ENCODE measurements at regions not wholly inside any gene's neighbourhood (a gene's known extent, or its start where the extent isn't known, plus 50 kb on each side); places are given as distances from the start of the nearest gene placed in this dataset.

- Histone ChIP-seq H3K4me3 (ENCODE audit: low read depth, low read length) (no peak overlapping the region), H3K9me3 (ENCODE audit: severe bottlenecking) (no peaks in the 10 kb centered on the region), H3K27ac (no peak overlapping the region), H3K27me3 (ENCODE audit: insufficient read depth, low read depth, severe bottlenecking) (peaks cover 17% of the 10 kb centered on the region), H3K36me3 (no peaks in the 10 kb centered on the region)
- no peak for TF ChIP-seq CTCF (IDR thresholded peaks at IDR 0.05; ENCODE audit: low read depth, low read length)
- DNase-seq, result no peak
These were observed 230.4 kb upstream of the PITX2 start for GRCh38 chr4:110853242-110853641.

GRCh38 chr4:110854021-110854678 is 231.3 kb upstream of the PITX2 start:
- no peaks in the 10 kb centered on the region for H3K9me3 ChIP-seq (ENCODE audit: severe bottlenecking)
- no peaks in the 10 kb centered on the region for H3K36me3 ChIP-seq
- H3K4me3 ChIP-seq (ENCODE audit: low read depth, low read length), result no peak overlapping the region
- peaks cover 20% of the 10 kb centered on the region for H3K27me3 ChIP-seq (ENCODE audit: insufficient read depth, low read depth, severe bottlenecking)
- no peak for DNase-seq
- no peak for TF ChIP-seq CTCF (IDR thresholded peaks at IDR 0.05; ENCODE audit: low read depth, low read length)
- no peak overlapping the region for H3K27ac ChIP-seq

- Histone ChIP-seq H3K4me3 (ENCODE audit: low read depth, low read length) (no peak overlapping the region), H3K27me3 (ENCODE audit: insufficient read depth, low read depth, severe bottlenecking) (peaks cover 12% of the 10 kb centered on the region), H3K27ac (no peak overlapping the region), H3K36me3 (no peaks in the 10 kb centered on the region), H3K9me3 (ENCODE audit: severe bottlenecking) (no peaks in the 10 kb centered on the region)
- TF ChIP-seq CTCF (IDR thresholded peaks at IDR 0.05; ENCODE audit: low read depth, low read length), result no peak
- no peak for DNase-seq
These were observed 237.2 kb upstream of the PITX2 start for GRCh38 chr4:110860125-110860524.

GRCh38 chr4:110860901-110861300 is 238.0 kb upstream of the PITX2 start:
- no peak for TF ChIP-seq CTCF (IDR thresholded peaks at IDR 0.05; ENCODE audit: low read depth, low read length)
- Histone ChIP-seq H3K4me3 (ENCODE audit: low read depth, low read length) (no peak overlapping the region), H3K36me3 (no peaks in the 10 kb centered on the region), H3K27me3 (ENCODE audit: insufficient read depth, low read depth, severe bottlenecking) (peaks cover 12% of the 10 kb centered on the region), H3K27ac (no peak overlapping the region), H3K9me3 (ENCODE audit: severe bottlenecking) (no peaks in the 10 kb centered on the region)
- DNase-seq, result no peak

GRCh38 chr4:110865611-110866259 is 242.9 kb upstream of the PITX2 start:
- DNase-seq, result no peak
- H3K9me3 ChIP-seq (ENCODE audit: severe bottlenecking), result no peaks in the 10 kb centered on the region
- H3K4me3 ChIP-seq (ENCODE audit: low read depth, low read length), result no peak overlapping the region
- peaks cover 29% of the 10 kb centered on the region for H3K27me3 ChIP-seq (ENCODE audit: insufficient read depth, low read depth, severe bottlenecking)
- H3K27ac ChIP-seq, result no peak overlapping the region
- H3K36me3 ChIP-seq, result no peaks in the 10 kb centered on the region
- TF ChIP-seq CTCF (IDR thresholded peaks at IDR 0.05; ENCODE audit: low read depth, low read length), result no peak

Measured in WERI-Rb-1 (cell line).